CD14-positive monocyte (primary cell): ENCODE measurements at regions not wholly inside any gene's neighbourhood (a gene's known extent, or its start where the extent isn't known, plus 50 kb on each side); places are given as distances from the start of the nearest gene placed in this dataset.

Experiments used
- DNase-seq, 3 donors: peaks; one replicate each; pipeline ENCODE4 v3.0.0-alpha.2; 2011 to 2022
- H2AFZ ChIP-seq: 2 replicates; pipeline ENCODE4 v1.6.0; 2012; ENCODE audit warnings: mild to moderate bottlenecking, low read depth, low read length, inconsistent platforms; ENCODE audit not compliant: insufficient read depth, poor library complexity, severe bottlenecking
- H3K27ac ChIP-seq, 2 donors: 1 replicate in 1 of 2; 2 replicates in 1 of 2; pipeline ENCODE4 v1.5.1; 2012 to 2013; ENCODE audit warnings: low read length in 2 of 2, control low read depth in 1 of 2, inconsistent platforms in 1 of 2, low read depth in 1 of 2, mild to moderate bottlenecking in 1 of 2
- H3K27me3 ChIP-seq, 2 donors: one replicate each; pipeline versions ENCODE4 v1.6.0 to v1.6.1; 2011 to 2013; ENCODE audit warnings: low read length in 2 of 2; ENCODE audit not compliant: control insufficient read depth in 2 of 2, insufficient read depth in 2 of 2
- H3K36me3 ChIP-seq, 2 donors: replicated peaks in 1 of 2; 1 replicate in 1 of 2; 2 replicates in 1 of 2; pipeline versions ENCODE4 v1.5.1 to v1.6.1; 2012 to 2013; ENCODE audit warnings: low read length in 2 of 2, control low read depth in 1 of 2, inconsistent platforms in 1 of 2, mild to moderate bottlenecking in 1 of 2; ENCODE audit not compliant: insufficient read depth in 2 of 2, control insufficient read depth in 1 of 2
- H3K4me1 ChIP-seq, 2 donors: 1 replicate in 1 of 2; 2 replicates in 1 of 2; pipeline versions ENCODE4 v1.5.1 to v1.6.1; 2012 to 2013; ENCODE audit warnings: low read length in 2 of 2, control low read depth in 1 of 2, inconsistent platforms in 1 of 2, mild to moderate bottlenecking in 1 of 2, moderate library complexity in 1 of 2; ENCODE audit not compliant: insufficient read depth in 2 of 2, control insufficient read depth in 1 of 2
- H3K4me2 ChIP-seq: replicated peaks from 2 replicates; pipeline ENCODE3; 2012; ENCODE audit warnings: low read length, moderate library complexity, mild to moderate bottlenecking; ENCODE audit not compliant: poor library complexity, severe bottlenecking; ENCODE audit errors: extremely low read depth
- H3K4me3 ChIP-seq, 3 experiments: fragments of 200-600 bp in 1 of 3; sonication (generic) in 1 of 3; replicated peaks in 1 of 3; 1 replicate in 2 of 3; 2 replicates in 1 of 3; pipeline ENCODE4 v1.5.1; 2011 to 2013; ENCODE audit warnings: low read length in 3 of 3, mild to moderate bottlenecking in 3 of 3, control low read depth in 2 of 3, low read depth in 2 of 3, inconsistent platforms in 1 of 3, moderate library complexity in 1 of 3
- H3K79me2 ChIP-seq: 2 replicates; pipeline ENCODE4 v1.6.0; 2012; ENCODE audit warnings: mild to moderate bottlenecking, control low read depth, inconsistent platforms, low read length, moderate library complexity; ENCODE audit not compliant: insufficient read depth
- H3K9ac ChIP-seq: 2 replicates; pipeline ENCODE4 v1.6.0; 2017; ENCODE audit warnings: low read length, mild to moderate bottlenecking; ENCODE audit not compliant: insufficient read depth, poor library complexity, severe bottlenecking
- H3K9me3 ChIP-seq, 2 donors: replicated peaks in 1 of 2; 1 replicate in 1 of 2; 2 replicates in 1 of 2; pipeline versions ENCODE4 v1.5.1 to v1.6.1; 2012 to 2013; ENCODE audit warnings: low read length in 2 of 2, control low read depth in 1 of 2; ENCODE audit not compliant: control insufficient read depth in 1 of 2, insufficient read depth in 1 of 2
- H4K20me1 ChIP-seq: 2 replicates; pipeline ENCODE4 v1.6.0; 2012; ENCODE audit warnings: mild to moderate bottlenecking, low read length, control low read depth, moderate library complexity; ENCODE audit not compliant: insufficient read depth
- H3K27ac Mint-ChIP-seq, 7 donors: one replicate each; pipeline ENCODE4 v1.8.0; 2020; ENCODE audit warnings: mild to moderate bottlenecking in 7 of 7, mixed read lengths in 7 of 7, moderate library complexity in 6 of 7, inconsistent platforms in 2 of 7
- H3K27me3 Mint-ChIP-seq, 3 donors: one replicate each; pipeline ENCODE4 v1.8.0; 2021 to 2022; ENCODE audit warnings: low read depth in 3 of 3, mild to moderate bottlenecking in 3 of 3, mixed read lengths in 3 of 3, moderate library complexity in 3 of 3, inconsistent platforms in 1 of 3
- H3K36me3 Mint-ChIP-seq, 2 donors: one replicate each; pipeline ENCODE4 v1.8.0; 2020; ENCODE audit warnings: mixed read lengths in 2 of 2, inconsistent platforms in 1 of 2, mild to moderate bottlenecking in 1 of 2
- H3K4me1 Mint-ChIP-seq: one replicate; pipeline ENCODE4 v1.8.0; 2020; ENCODE audit warnings: mild to moderate bottlenecking, mixed read lengths
- H3K4me3 Mint-ChIP-seq, 2 donors: one replicate each; pipeline ENCODE4 v1.8.0; 2020; ENCODE audit warnings: mild to moderate bottlenecking in 2 of 2, mixed read lengths in 2 of 2, moderate library complexity in 1 of 2
- H3K9me3 Mint-ChIP-seq, 7 donors: one replicate each; pipeline ENCODE4 v1.8.0; 2020 to 2022; ENCODE audit warnings: mixed read lengths in 7 of 7, mild to moderate bottlenecking in 6 of 7, moderate library complexity in 6 of 7, inconsistent platforms in 2 of 7
- CTCF ChIP-seq: fragments of 200-600 bp; IDR thresholded peaks from one replicate; pipeline ENCODE4 v1.8.0; 2022; ENCODE audit warnings: antibody characterized with exemption, mild to moderate bottlenecking
- WGBS: methylation state at CpG from one replicate; pipeline ENCODE4 v1.1.5; 2013; ENCODE audit warnings: missing lambda C conversion rate; ENCODE audit not compliant: insufficient coverage; 5-methylcytosine and 5-hydroxymethylcytosine counted together
- intact Hi-C, 2 donors: fragments of 100-400 bp; cut with micrococcal nuclease; formaldehyde crosslinking; loops; one replicate each; pipeline versions ENCODE4 v1.15.0 to v1.15.1; 2023

- H3K36me3 ChIP-seq, result no peaks in the 10 kb centered on the region
- peaks cover 2 to 9% (median 4%) of the 10 kb centered on the region in 3 donors for H3K27me3 Mint-ChIP-seq
- DNase-seq, result no peak
- no peak overlapping the region for H3K4me2 ChIP-seq
- no peak for TF ChIP-seq CTCF
- H3K27me3 ChIP-seq, result peaks cover 2 to 4% of the 10 kb centered on the region in 2 donors
- no peaks in the 10 kb centered on the region for H3K9me3 ChIP-seq
- H4K20me1 ChIP-seq, result no peaks in the 10 kb centered on the region
- H3K4me1 ChIP-seq, result no peaks in the 10 kb centered on the region
- H3K79me2 ChIP-seq, result no peaks in the 10 kb centered on the region
- H3K36me3 Mint-ChIP-seq, result no peaks in the 10 kb centered on the region
- no peak overlapping the region for H3K4me3 ChIP-seq
- H3K27ac ChIP-seq, result no peak overlapping the region
- H3K27ac Mint-ChIP-seq, result no peak overlapping the region
- no peak overlapping the region for H3K9ac ChIP-seq
- no peak overlapping the region for H2AFZ ChIP-seq
- H3K9me3 Mint-ChIP-seq, result peaks cover 0 to 3% (median 0%) of the 10 kb centered on the region in 7 donors
- no peaks in the 10 kb centered on the region for H3K4me1 Mint-ChIP-seq
- no peak overlapping the region for H3K4me3 Mint-ChIP-seq
- WGBS, result no CpG with 5 or more reads among the region's 3 CpGs
- intact Hi-C loops, result no loop called here
These were observed 156.7 kb downstream of the CDCA7 start for GRCh38 chr2:173511357-173511756.

GRCh38 chr2:173511942-173512341 is 157.3 kb downstream of the CDCA7 start:
- H3K27me3 Mint-ChIP-seq, result peaks cover 2 to 9% (median 4%) of the 10 kb centered on the region in 3 donors
- no peak for DNase-seq
- Histone ChIP-seq H3K4me3 (no peak overlapping the region), H3K27me3 (peaks cover 2 to 4% of the 10 kb centered on the region in 2 donors), H3K9ac (no peak overlapping the region), H3K9me3 (no peaks in the 10 kb centered on the region), H2AFZ (no peak overlapping the region), H3K27ac (no peak overlapping the region), H4K20me1 (no peaks in the 10 kb centered on the region), H3K4me1 (no peaks in the 10 kb centered on the region), H3K36me3 (no peaks in the 10 kb centered on the region), H3K79me2 (no peaks in the 10 kb centered on the region), H3K4me2 (no peak overlapping the region)
- no peaks in the 10 kb centered on the region for H3K4me1 Mint-ChIP-seq
- H3K9me3 Mint-ChIP-seq, result peaks cover 0 to 3% (median 1%) of the 10 kb centered on the region in 7 donors
- 100% methylated on average over 1 of the region's 1 CpG for WGBS
- TF ChIP-seq CTCF, result no peak
- H3K27ac Mint-ChIP-seq, result no peak overlapping the region
- no peak overlapping the region for H3K4me3 Mint-ChIP-seq
- intact Hi-C loops, result no loop called here
- no peaks in the 10 kb centered on the region for H3K36me3 Mint-ChIP-seq
